OCI-LY7 (cell line): ENCODE measurements at regions not wholly inside any gene's neighbourhood (a gene's known extent, or its start where the extent isn't known, plus 50 kb on each side); places are given as distances from the start of the nearest gene placed in this dataset.

Experiments used
- BruUV-seq: library from RNA; stranded (reverse); fragments of 400-500 nt; replicated peaks from 2 replicates; lab custom pipeline; 2021; lab: Mats Ljungman, UMichigan
- CTCF ChIA-PET: fragments of 300-600 bp; sonication (Branson Sonifier 250); formaldehyde crosslinking; loops from one replicate; lab custom pipeline; 2022; ENCODE audit warnings: antibody characterized with exemption; ENCODE audit not compliant: unreplicated experiment; lab: Charles Lee
- POLR2A ChIA-PET: fragments of 300-600 bp; sonication (Branson Sonifier 250); formaldehyde crosslinking; loops from one replicate; lab custom pipeline; 2022; ENCODE audit warnings: antibody characterized with exemption; lab: Charles Lee
- DNase-seq: peaks from one replicate; pipeline ENCODE4 v3.0.0-alpha.2; 2015; ENCODE audit warnings: low spot score
- H2AFZ ChIP-seq: fragments of 200-600 bp; sonication (generic), shearing (Covaris generic); 2 replicates; pipeline ENCODE4 v1.6.1; 2014; ENCODE audit warnings: mild to moderate bottlenecking, antibody characterized with exemption, low read length, moderate library complexity
- H3K27ac ChIP-seq: fragments of 200-600 bp; sonication (generic); 2 replicates; pipeline ENCODE4 v1.5.1; 2014; ENCODE audit warnings: mixed run types, low read depth, mild to moderate bottlenecking, moderate library complexity, low read length, inconsistent platforms; ENCODE audit not compliant: poor library complexity, severe bottlenecking
- H3K36me3 ChIP-seq: fragments of 200-600 bp; sonication (generic); 2 replicates; pipeline ENCODE4 v1.6.1; 2014; ENCODE audit warnings: mild to moderate bottlenecking, antibody characterized with exemption, low read length, moderate library complexity, mixed read lengths; ENCODE audit not compliant: insufficient read depth
- H3K4me1 ChIP-seq: fragments of 200-600 bp; sonication (generic); 2 replicates; pipeline ENCODE4 v1.5.1; 2014; ENCODE audit warnings: mild to moderate bottlenecking, low read length; ENCODE audit not compliant: insufficient read depth, poor library complexity, severe bottlenecking
- H3K4me2 ChIP-seq: fragments of 200-600 bp; sonication (generic); 2 replicates; pipeline ENCODE4 v1.6.1; 2014; ENCODE audit warnings: mild to moderate bottlenecking, low read length
- H3K4me3 ChIP-seq: fragments of 200-600 bp; sonication (generic); 2 replicates; pipeline ENCODE4 v1.5.1; 2014; ENCODE audit warnings: mild to moderate bottlenecking, low read depth, low read length; ENCODE audit not compliant: poor library complexity, severe bottlenecking
- H3K79me2 ChIP-seq: fragments of 200-600 bp; sonication (generic); 2 replicates; pipeline ENCODE4 v1.6.1; 2016; ENCODE audit warnings: low read depth, mild to moderate bottlenecking, low read length, moderate library complexity, mixed read lengths; ENCODE audit not compliant: insufficient read depth
- H3K9me2 ChIP-seq: fragments of 200-600 bp; sonication (generic); 2 replicates; pipeline ENCODE4 v1.6.1; 2016; ENCODE audit warnings: mild to moderate bottlenecking, low read length, mixed read lengths; ENCODE audit not compliant: insufficient read depth
- H3K9me3 ChIP-seq: fragments of 200-600 bp; sonication (generic); 2 replicates; pipeline ENCODE4 v1.6.1; 2014; ENCODE audit warnings: mild to moderate bottlenecking, mixed run types, low read length, mixed read lengths
- H4K20me1 ChIP-seq: fragments of 200-600 bp; sonication (generic); 2 replicates; pipeline ENCODE4 v1.6.1; 2014; ENCODE audit warnings: mild to moderate bottlenecking, antibody characterized with exemption, low read length, moderate library complexity, mixed read lengths; ENCODE audit not compliant: insufficient read depth
- EZH2phosphoT487 ChIP-seq: fragments of 200-600 bp; sonication (generic); IDR thresholded peaks from 2 replicates; pipeline ENCODE4 v1.6.1; 2018; ENCODE audit warnings: low read depth, borderline replicate concordance, mild to moderate bottlenecking, mixed run types, antibody characterized with exemption, low read length, moderate library complexity, mixed read lengths
- intact Hi-C: fragments of 100-400 bp; cut with micrococcal nuclease; formaldehyde crosslinking; loops from one replicate; pipeline ENCODE4 v1.10.0; 2022; ENCODE audit not compliant: unreplicated experiment
- TF ChIP-seq, protein P1 (sequence below): fragments of 200-600 bp; sonication (generic); conservative IDR thresholded peaks from 2 replicates; pipeline ENCODE4 v1.5.1; 2014; ENCODE audit warnings: mild to moderate bottlenecking, antibody characterized with exemption, low read length, moderate library complexity, mixed read lengths

DNA sequence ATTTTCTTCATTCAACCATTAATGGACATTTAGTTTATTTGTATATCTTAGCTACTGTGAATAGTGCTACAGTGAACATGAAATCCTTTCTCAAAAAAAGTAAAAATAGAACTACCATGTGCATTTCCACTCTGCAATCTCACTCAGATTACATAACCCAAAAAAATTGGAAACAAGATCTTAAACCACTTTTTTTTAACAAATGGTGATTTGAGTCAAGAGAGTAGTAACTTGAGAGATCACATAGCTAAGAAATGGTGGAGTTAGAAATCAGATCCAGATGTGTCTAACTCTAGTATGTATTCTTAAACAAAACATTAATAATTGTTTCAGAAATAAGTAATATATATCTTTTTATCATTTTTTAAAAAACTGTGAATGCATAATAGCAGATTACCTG lies 318.3 kb upstream of the SGCG start:
- POLR2A ChIA-PET, result no interaction called here
- no peaks in the 10 kb centered on the region for H3K9me2 ChIP-seq
- no peak overlapping the region for H3K4me3 ChIP-seq
- H3K79me2 ChIP-seq, result no peaks in the 10 kb centered on the region
- no peak overlapping the region for H3K4me2 ChIP-seq
- TF ChIP-seq EZH2phosphoT487, result no peak
- TF ChIP-seq, protein P1, sequence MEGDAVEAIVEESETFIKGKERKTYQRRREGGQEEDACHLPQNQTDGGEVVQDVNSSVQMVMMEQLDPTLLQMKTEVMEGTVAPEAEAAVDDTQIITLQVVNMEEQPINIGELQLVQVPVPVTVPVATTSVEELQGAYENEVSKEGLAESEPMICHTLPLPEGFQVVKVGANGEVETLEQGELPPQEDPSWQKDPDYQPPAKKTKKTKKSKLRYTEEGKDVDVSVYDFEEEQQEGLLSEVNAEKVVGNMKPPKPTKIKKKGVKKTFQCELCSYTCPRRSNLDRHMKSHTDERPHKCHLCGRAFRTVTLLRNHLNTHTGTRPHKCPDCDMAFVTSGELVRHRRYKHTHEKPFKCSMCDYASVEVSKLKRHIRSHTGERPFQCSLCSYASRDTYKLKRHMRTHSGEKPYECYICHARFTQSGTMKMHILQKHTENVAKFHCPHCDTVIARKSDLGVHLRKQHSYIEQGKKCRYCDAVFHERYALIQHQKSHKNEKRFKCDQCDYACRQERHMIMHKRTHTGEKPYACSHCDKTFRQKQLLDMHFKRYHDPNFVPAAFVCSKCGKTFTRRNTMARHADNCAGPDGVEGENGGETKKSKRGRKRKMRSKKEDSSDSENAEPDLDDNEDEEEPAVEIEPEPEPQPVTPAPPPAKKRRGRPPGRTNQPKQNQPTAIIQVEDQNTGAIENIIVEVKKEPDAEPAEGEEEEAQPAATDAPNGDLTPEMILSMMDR, result no peak
- no peaks in the 10 kb centered on the region for H3K9me3 ChIP-seq
- no peaks in the 10 kb centered on the region for H4K20me1 ChIP-seq
- intact Hi-C loops, result no loop called here
- H3K4me1 ChIP-seq, result peaks cover 4% of the 10 kb centered on the region
- CTCF ChIA-PET, result interaction anchor here (1.2 kb wide), 1 partner anchor 14 kb away, joined by 3 read pairs; no protein-coding TSS in a partner anchor
- no TSS peak for BruUV-seq
- no peak overlapping the region for H2AFZ ChIP-seq
- DNase-seq, result no peak
- no peak overlapping the region for H3K27ac ChIP-seq
- no peaks in the 10 kb centered on the region for H3K36me3 ChIP-seq

DNA sequence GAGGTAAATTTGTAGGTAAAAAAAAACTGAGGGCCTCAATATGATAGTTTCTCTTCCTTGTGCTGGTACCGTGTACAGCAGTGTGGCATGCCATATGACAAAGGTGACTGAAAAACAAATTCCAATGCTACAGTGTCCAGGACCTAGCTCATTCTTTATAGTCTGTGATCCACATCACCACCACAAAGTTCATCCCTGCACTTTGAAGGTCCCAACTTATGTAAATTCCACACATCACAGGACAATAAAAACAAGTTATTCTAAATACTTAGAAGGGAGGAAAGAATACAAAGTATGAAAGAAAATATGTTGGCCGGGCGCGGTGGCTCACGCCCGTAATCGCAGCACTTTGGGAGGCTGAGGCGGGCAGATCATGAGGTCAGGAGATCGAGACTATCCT lies 314.6 kb upstream of the SGCG start:
- no TSS peak for BruUV-seq
- no peak for DNase-seq
- Histone ChIP-seq H3K9me3 (no peaks in the 10 kb centered on the region), H3K4me1 (peaks cover 4% of the 10 kb centered on the region), H4K20me1 (no peaks in the 10 kb centered on the region), H2AFZ (no peak overlapping the region; the same call in 1 of the 2 replicates), H3K27ac (no peak overlapping the region), H3K4me2 (no peak overlapping the region), H3K9me2 (no peaks in the 10 kb centered on the region), H3K36me3 (no peaks in the 10 kb centered on the region), H3K79me2 (no peaks in the 10 kb centered on the region), H3K4me3 (no peak overlapping the region)
- CTCF ChIA-PET, result no interaction called here
- POLR2A ChIA-PET, result interaction anchor here (0.8 kb wide), 1 partner anchor 55 kb away, joined by 6 read pairs; no protein-coding TSS in a partner anchor
- intact Hi-C loops, result no loop called here
- no peak for TF ChIP-seq EZH2phosphoT487
- TF ChIP-seq, protein P1, result no peak

DNA sequence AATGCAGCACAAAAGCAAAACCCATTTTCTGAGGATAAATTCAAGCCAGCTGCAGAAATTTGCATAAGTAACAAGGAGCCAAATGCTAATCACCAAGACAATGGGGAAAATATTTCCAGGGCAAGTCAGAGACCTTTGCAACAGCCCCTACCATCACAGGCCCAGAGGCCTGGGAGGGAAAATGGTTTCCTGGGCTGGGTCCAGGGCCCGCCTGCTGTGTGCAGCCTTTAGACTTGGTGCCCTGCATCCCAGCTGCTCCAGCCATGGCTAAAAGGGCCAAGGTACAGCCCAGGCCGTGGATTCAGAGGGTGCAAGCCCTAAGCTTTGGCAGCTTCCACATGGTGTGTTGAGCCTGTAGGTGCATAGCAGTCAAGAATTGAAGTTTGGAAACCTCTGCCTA lies 309.5 kb upstream of the SGCG start:
- no peak overlapping the region for H2AFZ ChIP-seq
- peaks cover 4% of the 10 kb centered on the region for H3K4me1 ChIP-seq
- no peaks in the 10 kb centered on the region for H3K9me2 ChIP-seq
- intact Hi-C loops, result no loop called here
- ChIA-PET CTCF (no interaction called here), POLR2A (no interaction called here)
- no peak overlapping the region for H3K27ac ChIP-seq
- DNase-seq, result no peak
- H3K79me2 ChIP-seq, result no peaks in the 10 kb centered on the region
- H3K9me3 ChIP-seq, result no peaks in the 10 kb centered on the region
- TF ChIP-seq EZH2phosphoT487, result no peak
- TF ChIP-seq, protein P1, result no peak
- no peak overlapping the region for H3K4me3 ChIP-seq
- no peaks in the 10 kb centered on the region; the same call in 1 of the 2 replicates for H3K36me3 ChIP-seq
- BruUV-seq, result no TSS peak
- no peaks in the 10 kb centered on the region for H4K20me1 ChIP-seq
- H3K4me2 ChIP-seq, result no peak overlapping the region
